Smooth muscle cell (in vitro differentiated cells): ENCODE measurements at regions not wholly inside any gene's neighbourhood (a gene's known extent, or its start where the extent isn't known, plus 50 kb on each side); places are given as distances from the start of the nearest gene placed in this dataset.

Source experiments
- DNase-seq: peaks from one replicate; lab custom pipeline; 2025; ENCODE audit not compliant: unreplicated experiment; lab: John Stamatoyannopoulos, UW
- H2AFZ ChIP-seq: fragments of 200-600 bp; sonication (generic); 2 replicates; pipeline ENCODE4 v1.6.0; 2016; ENCODE audit warnings: antibody characterized with exemption, low read depth, mild to moderate bottlenecking
- H3F3A ChIP-seq: fragments of 200-600 bp; sonication (generic); 2 replicates; pipeline ENCODE4 v1.6.0; 2017; ENCODE audit warnings: antibody characterized with exemption, low read depth
- H3K27ac ChIP-seq: fragments of 200-600 bp; sonication (generic); 2 replicates; pipeline ENCODE4 v1.5.1; 2016; ENCODE audit warnings: low read depth, mild to moderate bottlenecking
- H3K27me3 ChIP-seq: fragments of 200-600 bp; sonication (generic); 2 replicates; pipeline ENCODE4 v1.6.1; 2016; ENCODE audit warnings: low read depth, mild to moderate bottlenecking
- H3K36me3 ChIP-seq: fragments of 200-600 bp; sonication (generic); 2 replicates; pipeline ENCODE4 v1.5.1; 2016; ENCODE audit warnings: low read depth
- H3K4me1 ChIP-seq: fragments of 200-600 bp; sonication (generic); 2 replicates; pipeline ENCODE4 v1.5.1; 2016; ENCODE audit warnings: low read depth
- H3K4me2 ChIP-seq: fragments of 200-600 bp; sonication (generic); 2 replicates; pipeline ENCODE4 v1.6.0; 2016; ENCODE audit warnings: mild to moderate bottlenecking
- H3K4me3 ChIP-seq: fragments of 200-600 bp; sonication (generic); 2 replicates; pipeline ENCODE4 v1.5.1; 2016; ENCODE audit warnings: mild to moderate bottlenecking
- H3K79me2 ChIP-seq: fragments of 200-600 bp; sonication (generic); 2 replicates; pipeline ENCODE4 v1.6.0; 2016; ENCODE audit warnings: low read depth, mild to moderate bottlenecking
- H3K9ac ChIP-seq: fragments of 200-600 bp; sonication (generic); 2 replicates; pipeline ENCODE4 v1.6.0; 2016; ENCODE audit warnings: low read depth
- H3K9me3 ChIP-seq: fragments of 200-600 bp; sonication (generic); replicated peaks from 2 replicates; pipeline ENCODE4 v1.5.1; 2016; ENCODE audit warnings: low read depth
- H4K20me1 ChIP-seq: fragments of 200-600 bp; sonication (generic); 2 replicates; pipeline ENCODE4 v1.6.0; 2016; ENCODE audit warnings: low read depth
- CTCF ChIP-seq: fragments of 200-600 bp; sonication (generic); IDR thresholded peaks from 2 replicates; pipeline ENCODE4 v1.5.1; 2017; ENCODE audit warnings: borderline replicate concordance, mild to moderate bottlenecking, antibody characterized with exemption; ENCODE audit not compliant: insufficient read depth, poor library complexity, severe bottlenecking
- WGBS: methylation state at CpG from one replicate; pipeline ENCODE4 v1.1.7; 2016; ENCODE audit warnings: low lambda C conversion rate; 5-methylcytosine and 5-hydroxymethylcytosine counted together

DNA sequence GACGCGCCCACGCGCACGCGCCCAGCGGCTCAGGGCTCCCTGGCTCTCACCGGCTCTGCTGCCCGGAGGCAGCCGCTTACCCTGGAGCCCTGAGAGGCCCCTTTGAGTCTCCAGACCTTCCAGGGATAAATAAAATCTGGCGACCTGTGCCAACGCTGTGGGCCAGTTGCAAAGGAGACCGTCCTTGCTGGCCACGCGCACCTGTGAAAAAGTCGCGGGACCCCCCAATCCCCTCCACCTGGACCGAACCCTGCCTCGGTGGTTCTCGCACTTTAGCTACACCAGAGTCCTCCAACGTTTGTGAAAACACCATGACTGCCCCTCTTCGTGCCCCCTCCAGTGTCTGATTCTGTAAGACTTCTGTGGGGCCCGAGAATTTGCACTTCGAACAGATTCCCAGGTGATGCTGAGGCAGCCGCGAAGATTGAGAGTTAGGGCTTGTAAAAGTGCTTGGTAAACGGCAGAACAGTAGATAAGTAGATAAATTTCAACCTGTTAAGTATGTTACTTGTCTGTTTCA is 102.4 kb upstream of the SVIL start:
- peak overlapping the region; percentile 95 for H3K4me2 ChIP-seq
- H2AFZ ChIP-seq: peak overlapping the region; percentile 12
- DNase-seq: no peak
- H3K79me2 ChIP-seq: peaks cover 24% of the 10 kb centered on the region
- H3K36me3 ChIP-seq: no peaks in the 10 kb centered on the region
- WGBS: 18% methylated on average over 27 of the region's 27 CpGs
- H3K4me3 ChIP-seq: peak overlapping the region; percentile 77
- H3F3A ChIP-seq: peaks cover 8% of the 10 kb centered on the region
- H3K9me3 ChIP-seq: no peaks in the 10 kb centered on the region
- peaks cover 19% of the 10 kb centered on the region for H3K4me1 ChIP-seq
- no peak overlapping the region for H3K9ac ChIP-seq
- peaks cover 28% of the 10 kb centered on the region for H4K20me1 ChIP-seq
- no peak for TF ChIP-seq CTCF
- H3K27me3 ChIP-seq: no peaks in the 10 kb centered on the region
- no peak overlapping the region for H3K27ac ChIP-seq

DNA sequence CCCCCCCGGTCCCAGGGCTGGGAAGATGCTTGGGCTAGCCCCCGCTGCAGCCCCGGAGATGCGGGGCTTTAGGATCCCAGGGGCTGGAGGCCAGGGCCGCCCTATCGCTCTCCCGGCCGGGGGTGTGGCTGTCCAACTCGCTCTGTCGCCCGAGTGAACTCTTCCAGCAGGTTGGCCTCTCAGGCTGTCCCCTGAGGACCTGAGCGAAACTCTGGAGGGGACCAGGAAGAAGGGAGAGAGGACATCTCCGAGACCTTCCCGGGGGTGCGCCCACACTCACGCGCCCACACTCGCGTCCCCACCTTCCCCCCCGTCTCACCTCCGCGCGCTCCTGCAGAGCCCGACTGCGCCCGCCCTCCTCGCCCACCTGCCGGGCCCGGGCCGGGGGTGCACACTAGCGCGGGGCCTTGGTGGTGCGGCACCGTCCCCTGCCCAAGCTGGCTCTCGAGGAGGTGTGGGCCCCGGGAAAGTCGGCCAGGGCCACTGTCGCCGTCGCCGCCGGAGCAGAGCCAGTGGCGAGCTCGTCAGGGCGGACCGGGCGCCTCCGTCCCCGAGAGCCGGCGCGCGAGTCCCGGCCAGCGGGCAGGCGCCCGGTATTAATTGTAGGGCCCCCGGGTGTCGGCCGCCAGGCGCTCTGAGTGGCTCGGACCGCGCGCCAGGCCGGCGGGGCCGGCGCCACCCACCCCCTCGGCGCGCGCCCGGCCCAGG is 101.7 kb upstream of the SVIL start:
- Histone ChIP-seq H3K27ac (peak overlapping the region; percentile 50), H3K79me2 (peaks cover 30% of the 10 kb centered on the region), H3K27me3 (no peaks in the 10 kb centered on the region), H2AFZ (peak overlapping the region; percentile 63), H3F3A (peaks cover 8% of the 10 kb centered on the region), H3K4me3 (peak overlapping the region; percentile 77), H3K4me1 (peaks cover 25% of the 10 kb centered on the region), H3K36me3 (no peaks in the 10 kb centered on the region), H3K9me3 (no peaks in the 10 kb centered on the region), H4K20me1 (peaks cover 34% of the 10 kb centered on the region), H3K4me2 (peak overlapping the region; percentile 95), H3K9ac (peak overlapping the region; percentile 76)
- no peak for TF ChIP-seq CTCF
- DNase-seq: peak; percentile 52
- 1% methylated on average over 67 of the region's 74 CpGs for WGBS

DNA sequence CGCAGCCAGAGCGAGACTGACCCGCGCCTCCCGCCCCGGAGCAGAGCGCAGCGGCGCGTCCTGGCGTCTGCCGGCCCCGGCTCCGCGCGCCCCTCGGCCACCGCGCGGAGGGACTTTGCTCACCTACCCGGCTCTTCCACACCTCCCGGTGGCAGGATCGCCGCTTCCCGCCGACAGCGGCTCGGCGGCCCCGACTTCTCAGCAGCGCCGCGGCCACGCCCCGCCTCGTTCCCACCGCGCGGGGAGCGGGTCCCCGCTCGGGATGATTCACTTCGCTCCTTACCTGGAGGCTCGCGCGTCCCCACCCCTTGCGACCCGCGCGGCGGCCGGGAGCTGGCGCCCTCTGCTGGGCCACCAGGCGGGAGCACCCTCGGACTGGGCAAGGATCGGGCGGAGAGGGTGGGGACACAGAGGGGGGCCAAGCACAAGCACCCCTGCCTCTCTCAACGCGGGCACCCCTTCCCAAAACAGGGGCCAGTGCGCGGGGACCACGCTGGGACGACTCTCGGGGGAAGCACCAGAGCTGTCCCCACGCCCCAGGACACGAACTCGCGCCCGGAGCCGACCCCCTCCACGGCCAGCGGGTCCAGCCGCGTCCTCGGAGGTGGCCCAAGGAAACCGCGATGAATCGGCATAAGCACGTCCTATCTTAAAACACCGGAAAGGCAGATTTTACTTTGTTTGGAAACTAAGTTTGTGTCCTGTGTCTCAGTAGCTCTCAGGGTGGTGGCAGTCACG is 101.0 kb upstream of the SVIL start:
- WGBS: 1% methylated on average over 58 of the region's 81 CpGs
- peak; percentile 62 for DNase-seq
- Histone ChIP-seq H3K4me1 (peaks cover 32% of the 10 kb centered on the region), H3K4me3 (peak overlapping the region; percentile 77), H4K20me1 (peaks cover 40% of the 10 kb centered on the region), H2AFZ (peak overlapping the region; percentile 63), H3K27me3 (no peaks in the 10 kb centered on the region), H3K36me3 (no peaks in the 10 kb centered on the region), H3K27ac (peak overlapping the region; percentile 50), H3F3A (peaks cover 6% of the 10 kb centered on the region), H3K4me2 (peak overlapping the region; percentile 95), H3K9ac (peak overlapping the region; percentile 76), H3K9me3 (no peaks in the 10 kb centered on the region), H3K79me2 (peaks cover 38% of the 10 kb centered on the region)
- peak; percentile 96 for TF ChIP-seq CTCF
